Thyroid gland (tissue), 4 donors: ENCODE measurements at regions not wholly inside any gene's neighbourhood (a gene's known extent, or its start where the extent isn't known, plus 50 kb on each side); places are given as distances from the start of the nearest gene placed in this dataset.

Experiments used
- POLR2A ChIP-seq, 2 donors: fragments of 450-650 bp; IDR thresholded peaks; one replicate each; pipeline ENCODE4 v1.6.1; 2017; ENCODE audit warnings: antibody characterized with exemption in 2 of 2, mild to moderate bottlenecking in 2 of 2, moderate library complexity in 1 of 2
- TF ChIP-seq, protein P1 (sequence below), 6 experiments: fragments of 200-600 bp in 3 of 6; fragments of 450-650 bp in 3 of 6; sonication (generic) in 3 of 6; IDR thresholded peaks; one replicate each; pipeline ENCODE4 v1.5.1; 2016 to 2019; ENCODE audit warnings: antibody characterized with exemption in 6 of 6, mild to moderate bottlenecking in 2 of 6, inconsistent platforms in 1 of 6, moderate library complexity in 1 of 6

DNA sequence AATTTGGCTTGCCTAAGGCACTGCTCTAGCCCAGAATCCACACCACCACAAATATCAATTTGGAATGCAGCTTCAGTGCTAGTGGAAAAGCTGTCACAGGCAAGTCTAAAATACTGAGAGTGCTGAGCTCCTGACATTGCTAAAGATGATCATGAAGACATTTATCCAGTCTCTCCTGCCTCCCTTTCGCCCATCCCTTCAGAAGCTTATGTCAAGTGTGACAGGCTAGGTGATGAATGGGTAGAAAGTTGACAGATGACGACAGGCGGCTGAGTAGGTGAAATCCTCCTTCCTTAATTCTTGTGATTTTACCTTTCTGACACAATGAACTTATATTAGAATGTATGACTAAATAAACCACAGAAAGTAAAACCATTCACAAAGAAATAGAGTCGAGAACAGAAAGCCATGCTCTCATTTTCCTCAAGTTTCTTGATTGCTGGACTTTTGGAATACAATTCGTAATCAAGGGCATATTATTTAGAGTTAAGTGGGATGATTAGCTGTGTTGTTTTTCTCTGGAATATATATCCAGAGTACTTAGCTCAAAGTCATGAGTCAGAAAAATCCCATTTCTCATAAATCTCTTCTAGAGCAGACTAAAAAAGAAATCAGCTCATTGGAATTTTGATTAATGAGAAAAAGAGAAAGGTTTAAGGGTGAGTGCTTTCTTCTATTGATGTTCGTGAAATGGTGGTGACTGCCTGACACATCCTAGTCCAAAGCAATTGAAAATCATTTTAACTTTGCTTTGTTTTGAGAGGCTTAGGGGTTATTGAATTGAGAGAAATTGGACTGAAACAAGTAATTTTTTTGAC lies 1228.2 kb upstream of the CITED2 start:
- TF ChIP-seq, protein P1, sequence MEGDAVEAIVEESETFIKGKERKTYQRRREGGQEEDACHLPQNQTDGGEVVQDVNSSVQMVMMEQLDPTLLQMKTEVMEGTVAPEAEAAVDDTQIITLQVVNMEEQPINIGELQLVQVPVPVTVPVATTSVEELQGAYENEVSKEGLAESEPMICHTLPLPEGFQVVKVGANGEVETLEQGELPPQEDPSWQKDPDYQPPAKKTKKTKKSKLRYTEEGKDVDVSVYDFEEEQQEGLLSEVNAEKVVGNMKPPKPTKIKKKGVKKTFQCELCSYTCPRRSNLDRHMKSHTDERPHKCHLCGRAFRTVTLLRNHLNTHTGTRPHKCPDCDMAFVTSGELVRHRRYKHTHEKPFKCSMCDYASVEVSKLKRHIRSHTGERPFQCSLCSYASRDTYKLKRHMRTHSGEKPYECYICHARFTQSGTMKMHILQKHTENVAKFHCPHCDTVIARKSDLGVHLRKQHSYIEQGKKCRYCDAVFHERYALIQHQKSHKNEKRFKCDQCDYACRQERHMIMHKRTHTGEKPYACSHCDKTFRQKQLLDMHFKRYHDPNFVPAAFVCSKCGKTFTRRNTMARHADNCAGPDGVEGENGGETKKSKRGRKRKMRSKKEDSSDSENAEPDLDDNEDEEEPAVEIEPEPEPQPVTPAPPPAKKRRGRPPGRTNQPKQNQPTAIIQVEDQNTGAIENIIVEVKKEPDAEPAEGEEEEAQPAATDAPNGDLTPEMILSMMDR (IDR thresholded peaks at IDR 0.05), result no peak
- no peak for TF ChIP-seq POLR2A (IDR thresholded peaks at IDR 0.05)
